ENCODE measurements at regions not wholly inside any gene's neighbourhood (a gene's known extent, or its start where the extent isn't known, plus 50 kb on each side); places are given as distances from the start of the nearest gene placed in this dataset.

- no peak for DNase-seq (ENCODE audit: low read depth)
- TF ChIP-seq CTCF (IDR thresholded peaks at IDR 0.05; ENCODE audit: low read length, missing control alignments), result no peak
- H3K4me3 ChIP-seq (replicated peaks; ENCODE audit: low read depth, low read length), result no peak overlapping the region
Observed at GRCh38 chr11:121755191-121755590, 302.4 kb upstream of the SORL1-AS1 start.

- H3K4me3 ChIP-seq (replicated peaks; ENCODE audit: low read depth, low read length), result no peak overlapping the region
- TF ChIP-seq CTCF (IDR thresholded peaks at IDR 0.05; ENCODE audit: low read length, missing control alignments), result no peak
- DNase-seq (ENCODE audit: low read depth), result no peak
Observed at GRCh38 chr11:121754598-121754997, 301.8 kb upstream of the SORL1-AS1 start.

- peak; percentile 7 for DNase-seq (ENCODE audit: low read depth)
- no peak overlapping the region for H3K4me3 ChIP-seq (replicated peaks; ENCODE audit: low read depth, low read length)
- TF ChIP-seq CTCF (IDR thresholded peaks at IDR 0.05; ENCODE audit: low read length, missing control alignments), result no peak
Observed at GRCh38 chr11:121749691-121750090, 296.9 kb upstream of the SORL1-AS1 start.

GRCh38 chr11:121748068-121748467 lies 295.3 kb upstream of the SORL1-AS1 start:
- no peak overlapping the region for H3K4me3 ChIP-seq (replicated peaks; ENCODE audit: low read depth, low read length)
- no peak for TF ChIP-seq CTCF (IDR thresholded peaks at IDR 0.05; ENCODE audit: low read length, missing control alignments)
- DNase-seq (ENCODE audit: low read depth), result no peak

GRCh38 chr11:121743285-121743684 lies 290.5 kb upstream of the SORL1-AS1 start:
- TF ChIP-seq CTCF (IDR thresholded peaks at IDR 0.05; ENCODE audit: low read length, missing control alignments), result no peak
- H3K4me3 ChIP-seq (replicated peaks; ENCODE audit: low read depth, low read length), result no peak overlapping the region
- DNase-seq (ENCODE audit: low read depth), result no peak

GRCh38 chr11:121741761-121742361 lies 289.1 kb upstream of the SORL1-AS1 start:
- no peak overlapping the region for H3K4me3 ChIP-seq (replicated peaks; ENCODE audit: low read depth, low read length)
- no peak for TF ChIP-seq CTCF (IDR thresholded peaks at IDR 0.05; ENCODE audit: low read length, missing control alignments)
- peak; percentile 84 for DNase-seq (ENCODE audit: low read depth)

- no peak overlapping the region for H3K4me3 ChIP-seq (replicated peaks; ENCODE audit: low read depth, low read length)
- peak; percentile 18 for DNase-seq (ENCODE audit: low read depth)
- TF ChIP-seq CTCF (IDR thresholded peaks at IDR 0.05; ENCODE audit: low read length, missing control alignments), result no peak
Observed at GRCh38 chr11:121741351-121741760, 288.6 kb upstream of the SORL1-AS1 start.
